ENCODE measurements at regions not wholly inside any gene's neighbourhood (a gene's known extent, or its start where the extent isn't known, plus 50 kb on each side); places are given as distances from the start of the nearest gene placed in this dataset.

- TF ChIP-seq CTCF (IDR thresholded peaks at IDR 0.05) (no peak), POLR2A (IDR thresholded peaks at IDR 0.05) (no peak)
Observed at GRCh38 chr4:108227923-108228322, 59.2 kb upstream of the LEF1 start.
